HepG2 (cell line): ENCODE measurements at regions not wholly inside any gene's neighbourhood (a gene's known extent, or its start where the extent isn't known, plus 50 kb on each side); places are given as distances from the start of the nearest gene placed in this dataset.

Experiments
- ATAC-seq: fragments of 200-7000 bp; cut with Tn5 transposase; 3 replicates; pipeline ENCODE4 v1.9.1; 2020; ENCODE audit warnings: mild to moderate bottlenecking, moderate library complexity
- BruUV-seq: library from RNA; stranded (reverse); fragments of 400-500 nt; replicated peaks from 2 replicates; lab custom pipeline; 2021; lab: Mats Ljungman, UMichigan
- CTCF ChIA-PET: fragments of 300-600 bp; formaldehyde crosslinking; extraction: SDS; loops from one replicate; lab custom pipeline; 2021; ENCODE audit warnings: low total read pairs, inconsistent platforms, low intra/inter-chr PET ratio; lab: Yijun Ruan, JAX
- POLR2A ChIA-PET: fragments of 350-600 bp; sonication (Branson Sonifier 250); formaldehyde crosslinking; loops from one replicate; lab custom pipeline; 2020; ENCODE audit warnings: antibody characterized with exemption, inconsistent platforms; lab: Yijun Ruan, JAX
- DNase-seq: peaks from one replicate; pipeline ENCODE4 v3.0.0-alpha.2; 2015; ENCODE audit warnings: low spot score
- FAIRE-seq: peaks from 3 replicates; lab custom pipeline; 2011; peaks lifted over from hg19 to GRCh38; lab: Jason Lieb, UNC
- H2AFZ ChIP-seq: one replicate; pipeline ENCODE4 v1.6.1; 2011; ENCODE audit warnings: low read length, inconsistent platforms
- H3K27ac ChIP-seq: fragments of 300-600 bp; 3 replicates; pipeline ENCODE4 v1.8.0; 2011; ENCODE audit warnings: mixed run types, mild to moderate bottlenecking, mixed read lengths, low read length, inconsistent platforms; ENCODE audit not compliant: insufficient read depth; ENCODE audit errors: extremely low read length
- H3K27me3 ChIP-seq, 2 experiments: fragments of 200-600 bp in 1 of 2; 2 replicates in 1 of 2; 3 replicates in 1 of 2; pipeline versions ENCODE4 v1.6.0 to v1.8.0; 2011; ENCODE audit warnings: low read length in 2 of 2, mild to moderate bottlenecking in 2 of 2, moderate library complexity in 2 of 2, inconsistent platforms in 1 of 2; ENCODE audit not compliant: insufficient read depth in 2 of 2, control insufficient read depth in 1 of 2
- H3K36me3 ChIP-seq, 2 experiments: fragments of 200-600 bp in 1 of 2; replicated peaks in 1 of 2; 2 replicates in 1 of 2; 3 replicates in 1 of 2; pipeline versions ENCODE4 v1.5.1 to v1.8.0; 2011; ENCODE audit warnings: low read length in 2 of 2, inconsistent platforms in 1 of 2; ENCODE audit not compliant: insufficient read depth in 2 of 2, control insufficient read depth in 1 of 2
- H3K4me1 ChIP-seq: 2 replicates; pipeline ENCODE4 v1.5.1; 2012; ENCODE audit warnings: low read length, inconsistent platforms; ENCODE audit not compliant: insufficient read depth
- H3K4me2 ChIP-seq: 2 replicates; pipeline ENCODE4 v1.6.0; 2011; ENCODE audit warnings: low read depth, low read length, inconsistent platforms
- H3K4me3 ChIP-seq, 3 experiments: fragments of 200-600 bp in 1 of 3; sonication (generic), shearing (Covaris generic) in 1 of 3; replicated peaks in 1 of 3; 2 replicates each; pipeline ENCODE4 v1.5.1; 2011 to 2016; ENCODE audit warnings: low read length in 3 of 3, inconsistent platforms in 2 of 3, low read depth in 2 of 3, mild to moderate bottlenecking in 2 of 3, control low read depth in 1 of 3, mixed read lengths in 1 of 3; ENCODE audit not compliant: insufficient read depth in 1 of 3
- H3K79me2 ChIP-seq: one replicate; pipeline ENCODE4 v1.6.1; 2011; ENCODE audit warnings: low read length, inconsistent platforms; ENCODE audit not compliant: insufficient read depth
- H3K9ac ChIP-seq: 2 replicates; pipeline ENCODE4 v1.6.0; 2011; ENCODE audit warnings: mild to moderate bottlenecking, low read depth, low read length, inconsistent platforms; ENCODE audit not compliant: insufficient read depth
- H3K9me3 ChIP-seq: 2 replicates; pipeline ENCODE4 v1.5.1; 2012; ENCODE audit warnings: mild to moderate bottlenecking, low read length
- H4K20me1 ChIP-seq: 2 replicates; pipeline ENCODE4 v1.6.0; 2011; ENCODE audit warnings: inconsistent platforms, mild to moderate bottlenecking, low read length, moderate library complexity; ENCODE audit not compliant: insufficient read depth
- AGO1 ChIP-seq: fragments of 200-400 bp; formaldehyde crosslinking; IDR thresholded peaks from 2 replicates; pipeline ENCODE4 v1.6.1; 2017; ENCODE audit warnings: mild to moderate bottlenecking, low read depth, low read length, moderate library complexity; ENCODE audit not compliant: poor library complexity, severe bottlenecking
- ATAD3A ChIP-seq: sonication (generic); formaldehyde crosslinking; IDR thresholded peaks from 2 replicates; pipeline ENCODE4 v1.4.0; 2020; ENCODE audit warnings: missing genetic modification reagents
- EED ChIP-seq: sonication (generic); formaldehyde crosslinking; IDR thresholded peaks from 2 replicates; pipeline ENCODE4 v1.5.0; 2020; ENCODE audit warnings: mild to moderate bottlenecking, missing genetic modification reagents
- NFE2L1 ChIP-seq: sonication (generic); formaldehyde crosslinking; IDR thresholded peaks from 2 replicates; pipeline ENCODE4 v1.4.0; 2020; ENCODE audit warnings: missing genetic modification reagents, mild to moderate bottlenecking, borderline replicate concordance
- NR0B2 ChIP-seq: sonication (generic); formaldehyde crosslinking; IDR thresholded peaks from 2 replicates; pipeline ENCODE4 v1.4.0; 2020; ENCODE audit warnings: mild to moderate bottlenecking, missing genetic modification reagents
- TBL1XR1 ChIP-seq: fragments of 150-350 bp; IDR thresholded peaks from 2 replicates; pipeline ENCODE4 v1.6.1; 2014; ENCODE audit warnings: borderline replicate concordance, low read length; ENCODE audit not compliant: partially characterized antibody
- ZFP90 ChIP-seq: sonication (generic); formaldehyde crosslinking; IDR thresholded peaks from 2 replicates; pipeline ENCODE4 v1.8.0; 2022; ENCODE audit warnings: missing genetic modification reagents, mild to moderate bottlenecking, inconsistent platforms, borderline replicate concordance
- ZMAT3 ChIP-seq: sonication (generic); formaldehyde crosslinking; conservative IDR thresholded peaks from 2 replicates; pipeline ENCODE4 v1.7.0; 2021; ENCODE audit warnings: missing genetic modification reagents
- ZNF20 ChIP-seq: sonication (generic); formaldehyde crosslinking; IDR thresholded peaks from 2 replicates; pipeline ENCODE4 v1.4.0; 2020; ENCODE audit warnings: mild to moderate bottlenecking, moderate library complexity, missing genetic modification reagents
- ZNF264 ChIP-seq: sonication (generic); formaldehyde crosslinking; IDR thresholded peaks from 2 replicates; pipeline ENCODE4 v1.4.0; 2020; ENCODE audit warnings: missing genetic modification reagents
- ZNF382 ChIP-seq: sonication (generic); formaldehyde crosslinking; IDR thresholded peaks from 2 replicates; pipeline ENCODE4 v1.5.0; 2020; ENCODE audit warnings: missing genetic modification reagents, mild to moderate bottlenecking, borderline replicate concordance
- ZNF512 ChIP-seq: sonication (generic); formaldehyde crosslinking; IDR thresholded peaks from 2 replicates; pipeline ENCODE4 v1.4.0; 2020; ENCODE audit warnings: mild to moderate bottlenecking, missing genetic modification reagents
- ZNF547 ChIP-seq: sonication (generic); formaldehyde crosslinking; IDR thresholded peaks from 2 replicates; pipeline ENCODE4 v1.5.1; 2020; ENCODE audit warnings: mild to moderate bottlenecking, missing genetic modification reagents
- ZNF607 ChIP-seq: sonication (generic); formaldehyde crosslinking; IDR thresholded peaks from 2 replicates; pipeline ENCODE4 v1.5.1; 2020; ENCODE audit warnings: missing genetic modification reagents, mild to moderate bottlenecking, borderline replicate concordance
- ZNF644 ChIP-seq: IDR thresholded peaks from 2 replicates; pipeline ENCODE4 v1.6.1; 2016; ENCODE audit warnings: low read depth
- ZNF709 ChIP-seq: sonication (generic); formaldehyde crosslinking; IDR thresholded peaks from 2 replicates; pipeline ENCODE4 v1.5.0; 2020; ENCODE audit warnings: mild to moderate bottlenecking, missing genetic modification reagents
- ZNF816 ChIP-seq: sonication (generic); formaldehyde crosslinking; IDR thresholded peaks from 2 replicates; pipeline ENCODE4 v1.8.0; 2022; ENCODE audit warnings: missing genetic modification reagents, mild to moderate bottlenecking, borderline replicate concordance
- WGBS: methylation state at CpG from one replicate; pipeline ENCODE4 v1.1.6; 2017; ENCODE audit warnings: low lambda C conversion rate; 5-methylcytosine and 5-hydroxymethylcytosine counted together
- in situ Hi-C: cut with HindIII; loops from 2 replicates; pipeline ENCODE4 v1.10.0; 2017; ENCODE audit warnings: low pct_unique_long_range_greater_than_20kb; ENCODE audit not compliant: extremely low pct_ligation_motif_present
- intact Hi-C: fragments of 100-400 bp; cut with micrococcal nuclease; formaldehyde crosslinking; loops from one replicate; pipeline ENCODE4 v1.10.0; 2022; ENCODE audit not compliant: unreplicated experiment
- TF ChIP-seq, protein P1 (sequence below): sonication (generic); formaldehyde crosslinking; IDR thresholded peaks from 2 replicates; pipeline ENCODE4 v1.8.0; 2022; ENCODE audit warnings: mild to moderate bottlenecking, missing genetic modification reagents; ENCODE audit not compliant: insufficient replicate concordance
- TF ChIP-seq, protein P2 (sequence below): sonication (generic); formaldehyde crosslinking; IDR thresholded peaks from 2 replicates; pipeline ENCODE4 v1.4.0; 2020; ENCODE audit warnings: missing genetic modification reagents
- TF ChIP-seq, protein P3 (sequence below): sonication (generic); formaldehyde crosslinking; conservative IDR thresholded peaks from 2 replicates; pipeline ENCODE4 v1.4.0; 2020; ENCODE audit warnings: missing genetic modification reagents

DNA sequence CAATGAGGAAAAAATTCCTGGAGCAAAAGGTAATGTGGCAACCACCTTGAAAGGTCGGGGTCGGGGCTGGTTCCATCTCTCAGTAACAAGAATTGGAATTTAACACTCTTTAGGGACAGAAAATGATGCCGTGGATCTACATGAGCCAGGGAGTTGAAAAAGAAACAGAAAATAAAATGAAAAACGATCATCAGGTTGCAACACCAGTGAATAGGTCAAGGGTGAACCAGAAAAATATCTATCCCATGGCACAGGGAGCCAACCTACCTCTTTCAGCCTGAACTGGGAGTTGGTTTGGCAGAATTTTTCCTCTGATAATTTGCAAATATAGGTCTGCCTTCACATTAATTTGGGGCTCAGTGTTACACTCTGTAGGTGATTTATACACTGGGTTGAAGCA is 93.7 kb downstream of the C4orf33 start:
- no peak overlapping the region for H2AFZ ChIP-seq
- no peaks in the 10 kb centered on the region for H3K36me3 ChIP-seq
- intact Hi-C loops, result no loop called here
- no peaks in the 10 kb centered on the region for H3K9me3 ChIP-seq
- H3K27me3 ChIP-seq, result no peaks in the 10 kb centered on the region
- DNase-seq (no peak), FAIRE-seq (no peak), ATAC-seq (no peak)
- H3K4me1 ChIP-seq, result no peaks in the 10 kb centered on the region
- WGBS, result 2% methylated on average over 4 of the region's 4 CpGs
- ChIA-PET CTCF (no interaction called here), POLR2A (no interaction called here)
- BruUV-seq, result no TSS peak
- H3K27ac ChIP-seq, result no peak overlapping the region
- no peak overlapping the region for H3K4me3 ChIP-seq
- no peak overlapping the region for H3K4me2 ChIP-seq
- TF ChIP-seq, protein P1, sequence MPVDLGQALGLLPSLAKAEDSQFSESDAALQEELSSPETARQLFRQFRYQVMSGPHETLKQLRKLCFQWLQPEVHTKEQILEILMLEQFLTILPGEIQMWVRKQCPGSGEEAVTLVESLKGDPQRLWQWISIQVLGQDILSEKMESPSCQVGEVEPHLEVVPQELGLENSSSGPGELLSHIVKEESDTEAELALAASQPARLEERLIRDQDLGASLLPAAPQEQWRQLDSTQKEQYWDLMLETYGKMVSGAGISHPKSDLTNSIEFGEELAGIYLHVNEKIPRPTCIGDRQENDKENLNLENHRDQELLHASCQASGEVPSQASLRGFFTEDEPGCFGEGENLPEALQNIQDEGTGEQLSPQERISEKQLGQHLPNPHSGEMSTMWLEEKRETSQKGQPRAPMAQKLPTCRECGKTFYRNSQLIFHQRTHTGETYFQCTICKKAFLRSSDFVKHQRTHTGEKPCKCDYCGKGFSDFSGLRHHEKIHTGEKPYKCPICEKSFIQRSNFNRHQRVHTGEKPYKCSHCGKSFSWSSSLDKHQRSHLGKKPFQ (CRISPR knock-in tag), result no peak
- TF ChIP-seq ZNF20 (no peak), ZNF512 (CRISPR knock-in tag) (no peak), NR0B2 (CRISPR knock-in tag) (no peak), ATAD3A (CRISPR knock-in tag) (no peak), ZMAT3 (CRISPR knock-in tag) (no peak), ZFP90 (CRISPR knock-in tag) (no peak), ZNF547 (no peak), ZNF709 (no peak), ZNF382 (CRISPR knock-in tag) (no peak), TBL1XR1 (no peak), ZNF644 (CRISPR knock-in tag) (no peak), ZNF816 (CRISPR knock-in tag) (no peak), EED (no peak), ZNF607 (CRISPR knock-in tag) (no peak), AGO1 (no peak), ZNF264 (CRISPR knock-in tag) (no peak), NFE2L1 (CRISPR knock-in tag) (no peak)
- TF ChIP-seq, protein P2, sequence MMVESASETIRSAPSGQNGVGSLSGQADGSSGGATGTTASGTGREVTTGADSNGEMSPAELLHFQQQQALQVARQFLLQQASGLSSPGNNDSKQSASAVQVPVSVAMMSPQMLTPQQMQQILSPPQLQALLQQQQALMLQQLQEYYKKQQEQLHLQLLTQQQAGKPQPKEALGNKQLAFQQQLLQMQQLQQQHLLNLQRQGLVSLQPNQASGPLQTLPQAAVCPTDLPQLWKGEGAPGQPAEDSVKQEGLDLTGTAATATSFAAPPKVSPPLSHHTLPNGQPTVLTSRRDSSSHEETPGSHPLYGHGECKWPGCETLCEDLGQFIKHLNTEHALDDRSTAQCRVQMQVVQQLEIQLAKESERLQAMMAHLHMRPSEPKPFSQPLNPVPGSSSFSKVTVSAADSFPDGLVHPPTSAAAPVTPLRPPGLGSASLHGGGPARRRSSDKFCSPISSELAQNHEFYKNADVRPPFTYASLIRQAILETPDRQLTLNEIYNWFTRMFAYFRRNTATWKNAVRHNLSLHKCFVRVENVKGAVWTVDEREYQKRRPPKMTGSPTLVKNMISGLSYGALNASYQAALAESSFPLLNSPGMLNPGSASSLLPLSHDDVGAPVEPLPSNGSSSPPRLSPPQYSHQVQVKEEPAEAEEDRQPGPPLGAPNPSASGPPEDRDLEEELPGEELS (CRISPR knock-in tag), result no peak
- TF ChIP-seq, protein P3, sequence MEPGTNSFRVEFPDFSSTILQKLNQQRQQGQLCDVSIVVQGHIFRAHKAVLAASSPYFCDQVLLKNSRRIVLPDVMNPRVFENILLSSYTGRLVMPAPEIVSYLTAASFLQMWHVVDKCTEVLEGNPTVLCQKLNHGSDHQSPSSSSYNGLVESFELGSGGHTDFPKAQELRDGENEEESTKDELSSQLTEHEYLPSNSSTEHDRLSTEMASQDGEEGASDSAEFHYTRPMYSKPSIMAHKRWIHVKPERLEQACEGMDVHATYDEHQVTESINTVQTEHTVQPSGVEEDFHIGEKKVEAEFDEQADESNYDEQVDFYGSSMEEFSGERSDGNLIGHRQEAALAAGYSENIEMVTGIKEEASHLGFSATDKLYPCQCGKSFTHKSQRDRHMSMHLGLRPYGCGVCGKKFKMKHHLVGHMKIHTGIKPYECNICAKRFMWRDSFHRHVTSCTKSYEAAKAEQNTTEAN, result no peak
- H3K9ac ChIP-seq, result no peak overlapping the region
- no peaks in the 10 kb centered on the region for H4K20me1 ChIP-seq
- no peaks in the 10 kb centered on the region for H3K79me2 ChIP-seq
- in situ Hi-C loops, result no loop called here
